CD4-positive, CD25-positive, alpha-beta regulatory T cell (primary cell): ENCODE measurements at regions not wholly inside any gene's neighbourhood (a gene's known extent, or its start where the extent isn't known, plus 50 kb on each side); places are given as distances from the start of the nearest gene placed in this dataset.

Source experiments
- ATAC-seq, 2 donors: fragments of 150-1000 bp; cut with Tn5 transposase; one replicate each; pipeline ENCODE4 v1.10.0; 2021; ENCODE audit warnings: low read depth in 2 of 2, moderate number of reproducible peaks in 2 of 2, moderate library complexity in 1 of 2
- DNase-seq, 3 donors: peaks; one replicate each; pipeline versions ENCODE4 v3.0.0 to v3.0.0-alpha.2; 2012 to 2022; ENCODE audit warnings: mixed read lengths in 1 of 3
- H3K27ac ChIP-seq: one replicate; pipeline ENCODE4 v1.7.0; 2013; ENCODE audit warnings: mild to moderate bottlenecking, low read length; ENCODE audit not compliant: insufficient read depth, poor library complexity, severe bottlenecking
- H3K27me3 ChIP-seq: one replicate; pipeline ENCODE4 v1.7.0; 2013; ENCODE audit warnings: low read length; ENCODE audit not compliant: control insufficient read depth, insufficient read depth
- H3K36me3 ChIP-seq: one replicate; pipeline ENCODE4 v1.7.0; 2013; ENCODE audit warnings: mild to moderate bottlenecking, low read length, moderate library complexity; ENCODE audit not compliant: control insufficient read depth, insufficient read depth
- H3K4me1 ChIP-seq: 2 replicates; pipeline ENCODE4 v1.7.0; 2013; ENCODE audit warnings: mild to moderate bottlenecking, low read length; ENCODE audit not compliant: insufficient read depth, control insufficient read depth, poor library complexity, severe bottlenecking
- H3K4me3 ChIP-seq: one replicate; pipeline ENCODE4 v1.7.0; 2013; ENCODE audit warnings: low read depth, mild to moderate bottlenecking, low read length, moderate library complexity
- H3K9me3 ChIP-seq, 2 experiments: 1 replicate in 1 of 2; 2 replicates in 1 of 2; pipeline ENCODE4 v1.7.0; 2013; ENCODE audit warnings: low read length in 2 of 2, mild to moderate bottlenecking in 1 of 2, moderate library complexity in 1 of 2; ENCODE audit not compliant: control insufficient read depth in 2 of 2
- H3K27ac Mint-ChIP-seq, 3 donors: one replicate each; pipeline ENCODE4 v1.8.0; 2020 to 2022; ENCODE audit warnings: mild to moderate bottlenecking in 3 of 3, mixed read lengths in 3 of 3, moderate library complexity in 2 of 3
- H3K27me3 Mint-ChIP-seq: one replicate; pipeline ENCODE4 v1.8.0; 2022; ENCODE audit warnings: mild to moderate bottlenecking, mixed read lengths
- H3K36me3 Mint-ChIP-seq: one replicate; pipeline ENCODE4 v1.8.0; 2020; ENCODE audit warnings: mixed read lengths
- H3K4me1 Mint-ChIP-seq, 4 donors: one replicate each; pipeline ENCODE4 v1.8.0; 2020 to 2022; ENCODE audit warnings: mixed read lengths in 4 of 4, mild to moderate bottlenecking in 1 of 4
- H3K4me3 Mint-ChIP-seq, 4 donors: one replicate each; pipeline ENCODE4 v1.8.0; 2020 to 2022; ENCODE audit warnings: mild to moderate bottlenecking in 4 of 4, mixed read lengths in 4 of 4, moderate library complexity in 3 of 4
- H3K9me3 Mint-ChIP-seq, 7 donors: one replicate each; pipeline ENCODE4 v1.8.0; 2020 to 2022; ENCODE audit warnings: mixed read lengths in 7 of 7, mild to moderate bottlenecking in 3 of 7, moderate library complexity in 2 of 7

DNA sequence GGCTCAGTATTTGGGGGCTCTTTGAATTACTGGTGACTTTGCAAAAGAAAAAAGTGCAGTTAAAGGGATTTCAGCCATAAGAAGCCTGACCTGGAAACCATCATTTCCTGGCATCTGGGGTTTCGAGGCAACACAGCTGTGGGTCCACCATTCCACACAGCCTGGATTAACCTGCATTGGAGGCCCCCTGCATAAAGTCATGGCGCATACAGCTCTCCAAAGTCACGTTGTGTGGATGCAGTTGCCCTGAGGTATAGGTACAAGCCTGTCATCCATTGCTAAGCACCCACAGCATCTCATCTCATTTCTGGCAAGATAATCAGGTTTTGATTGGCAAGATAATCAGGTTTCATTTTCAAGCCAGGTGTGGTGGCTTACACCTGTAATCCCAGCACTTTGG lies 54.5 kb upstream of the TAGAP start:
- Histone ChIP-seq H3K4me1 (peaks cover 38% of the 10 kb centered on the region), H3K36me3 (no peaks in the 10 kb centered on the region), H3K9me3 (no peaks in the 10 kb centered on the region), H3K27ac (peak overlapping the region; percentile 90), H3K4me3 (peak overlapping the region; percentile 55), H3K27me3 (no peaks in the 10 kb centered on the region)
- Mint-ChIP-seq H3K4me3 (peak overlapping the region in 3 of 4 donors; percentile 49 to 85 (median 78)), H3K27me3 (no peaks in the 10 kb centered on the region), H3K9me3 (peaks cover 0 to 1% (median 0%) of the 10 kb centered on the region in 7 donors), H3K27ac (peak overlapping the region; percentile 96 to 100 (median 98)), H3K36me3 (no peaks in the 10 kb centered on the region), H3K4me1 (peaks cover 6 to 80% (median 49%) of the 10 kb centered on the region in 4 donors)
- DNase-seq (no peak), ATAC-seq (no peak)

DNA sequence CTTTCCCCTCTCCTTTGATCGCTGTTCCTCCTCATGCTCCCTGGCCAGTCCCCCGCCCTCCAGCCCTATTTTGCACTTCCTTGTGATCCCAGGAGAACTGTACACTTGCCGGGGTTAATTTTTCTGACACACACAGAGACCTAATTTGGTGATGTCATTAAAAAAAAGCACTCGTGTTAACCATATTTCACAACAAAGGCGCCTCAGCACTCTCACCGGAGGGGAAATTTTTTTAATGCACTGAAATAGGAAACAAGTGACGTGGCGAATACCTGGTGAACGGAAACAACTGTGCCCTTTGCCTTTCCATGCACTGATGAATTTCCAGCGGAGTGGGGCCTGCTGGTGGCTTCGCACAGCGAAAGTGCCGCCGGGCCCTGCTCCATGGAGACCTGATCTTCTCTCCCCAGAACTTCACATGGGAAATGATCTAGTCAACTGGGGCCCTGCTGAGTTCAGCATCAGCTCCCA lies 53.9 kb upstream of the TAGAP start:
- peak overlapping the region; percentile 36 to 91 (median 82) for H3K4me3 Mint-ChIP-seq
- Histone ChIP-seq H3K9me3 (no peaks in the 10 kb centered on the region), H3K27ac (peak overlapping the region; percentile 90), H3K36me3 (no peaks in the 10 kb centered on the region), H3K4me3 (peak overlapping the region; percentile 55), H3K27me3 (no peaks in the 10 kb centered on the region), H3K4me1 (peaks cover 36% of the 10 kb centered on the region)
- H3K9me3 Mint-ChIP-seq, result peaks cover 0 to 1% (median 0%) of the 10 kb centered on the region in 7 donors
- DNase-seq (peak; percentile 62 to 84 (median 83)), ATAC-seq (peak; percentile 78 to 79)
- peaks cover 6 to 80% (median 47%) of the 10 kb centered on the region in 4 donors for H3K4me1 Mint-ChIP-seq
- H3K36me3 Mint-ChIP-seq, result no peaks in the 10 kb centered on the region
- peak overlapping the region; percentile 96 to 100 (median 98) for H3K27ac Mint-ChIP-seq
- H3K27me3 Mint-ChIP-seq, result no peaks in the 10 kb centered on the region

DNA sequence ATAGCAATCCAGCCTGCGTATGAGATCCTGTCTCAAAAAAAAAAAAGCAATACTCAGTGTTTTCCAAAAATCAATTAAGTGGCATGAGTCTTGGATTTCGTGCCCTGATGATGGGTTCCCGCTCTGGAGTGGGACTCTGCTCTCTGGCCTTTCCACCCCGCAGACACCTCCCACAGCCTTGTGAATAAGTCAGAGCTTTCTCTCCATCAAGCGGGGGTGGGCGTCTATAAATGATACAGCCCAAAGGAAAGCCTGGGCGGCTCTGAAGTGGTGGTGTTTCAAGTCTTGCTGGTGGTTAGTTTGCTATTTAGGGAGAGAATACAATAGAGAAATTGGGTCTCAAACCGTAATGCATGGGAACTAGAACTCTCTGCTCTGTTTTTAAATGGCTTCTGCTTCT lies 52.5 kb upstream of the TAGAP start:
- Histone ChIP-seq H3K4me1 (peaks cover 38% of the 10 kb centered on the region), H3K36me3 (no peaks in the 10 kb centered on the region), H3K27ac (peak overlapping the region; percentile 90), H3K9me3 (no peaks in the 10 kb centered on the region), H3K27me3 (no peaks in the 10 kb centered on the region), H3K4me3 (no peak overlapping the region)
- peak overlapping the region in 1 of 4 donors; percentile 22 for H3K4me3 Mint-ChIP-seq
- no peaks in the 10 kb centered on the region for H3K27me3 Mint-ChIP-seq
- H3K36me3 Mint-ChIP-seq, result no peaks in the 10 kb centered on the region
- DNase-seq (no peak), ATAC-seq (no peak)
- H3K27ac Mint-ChIP-seq, result peak overlapping the region; percentile 63 to 96 (median 84)
- peaks cover 0 to 1% (median 0%) of the 10 kb centered on the region in 7 donors for H3K9me3 Mint-ChIP-seq
- H3K4me1 Mint-ChIP-seq, result peaks cover 11 to 75% (median 39%) of the 10 kb centered on the region in 4 donors

DNA sequence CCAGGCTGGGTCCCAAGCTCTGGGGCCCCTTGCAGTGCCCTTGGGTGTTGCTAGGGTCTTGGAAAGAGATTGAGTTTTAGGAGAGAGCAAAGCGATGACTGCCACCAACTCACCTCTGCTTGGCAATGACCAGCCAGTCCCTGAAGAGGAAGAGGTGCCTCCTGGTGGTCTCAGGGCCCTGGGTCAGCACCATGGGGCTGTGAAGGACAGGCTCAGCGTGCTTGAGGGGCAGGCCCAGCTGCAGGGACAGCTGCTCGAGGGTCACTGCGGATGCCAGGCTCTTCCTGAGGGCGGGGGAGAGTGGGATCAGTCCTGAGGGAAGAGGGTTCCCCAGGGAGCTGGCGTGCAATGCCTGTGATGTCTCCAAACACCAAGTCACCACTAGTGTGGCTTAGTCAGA lies 50.8 kb upstream of the TAGAP start:
- DNase-seq (no peak), ATAC-seq (no peak)
- Histone ChIP-seq H3K27ac (no peak overlapping the region), H3K4me3 (no peak overlapping the region), H3K36me3 (no peaks in the 10 kb centered on the region), H3K9me3 (no peaks in the 10 kb centered on the region), H3K27me3 (no peaks in the 10 kb centered on the region), H3K4me1 (peaks cover 38% of the 10 kb centered on the region)
- H3K27ac Mint-ChIP-seq, result peak overlapping the region in 1 of 3 donors; percentile 87
- H3K9me3 Mint-ChIP-seq, result peaks cover 0 to 1% (median 0%) of the 10 kb centered on the region in 7 donors
- peaks cover 11 to 64% (median 42%) of the 10 kb centered on the region in 4 donors for H3K4me1 Mint-ChIP-seq
- H3K27me3 Mint-ChIP-seq, result no peaks in the 10 kb centered on the region
- H3K36me3 Mint-ChIP-seq, result no peaks in the 10 kb centered on the region
- H3K4me3 Mint-ChIP-seq, result peak overlapping the region in 1 of 4 donors; percentile 8

DNA sequence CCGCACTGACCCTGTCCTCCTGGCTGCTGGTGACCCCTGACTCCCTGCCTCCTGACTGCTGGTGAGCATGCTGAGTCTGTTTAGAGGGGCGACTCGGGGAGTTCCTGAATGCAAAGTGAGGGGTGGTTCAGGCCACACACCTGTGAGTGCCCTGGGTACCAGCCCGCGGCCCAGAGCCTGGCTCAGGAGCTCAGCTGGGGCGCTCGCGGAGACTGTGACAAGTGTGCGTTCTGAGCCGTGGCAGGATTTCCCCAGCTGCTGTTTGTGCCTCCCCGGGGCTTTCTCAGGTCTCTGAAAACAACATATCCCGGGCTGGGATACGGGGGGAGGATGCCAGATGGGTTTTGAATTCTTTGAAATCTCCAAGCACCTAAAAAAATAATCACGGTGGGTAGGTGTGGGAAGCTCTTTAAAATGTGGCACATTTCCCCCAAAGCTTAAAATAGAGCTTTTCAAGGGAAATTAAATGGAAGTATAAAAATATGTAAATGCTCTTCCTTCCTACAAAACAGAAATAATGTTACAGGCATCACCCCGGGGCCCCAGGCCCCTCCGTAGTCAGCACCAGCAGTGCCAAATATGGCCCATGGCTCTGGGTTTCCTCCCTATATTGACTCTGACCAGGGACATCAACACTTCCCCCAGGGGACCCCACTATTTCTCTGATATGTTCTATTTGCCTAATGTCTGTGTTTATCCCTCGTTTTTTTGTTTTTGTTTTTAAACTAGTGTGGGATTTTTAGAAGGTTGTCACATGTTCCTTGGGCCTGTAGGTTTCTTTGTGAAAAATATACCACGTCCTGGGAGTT lies 49.9 kb upstream of the TAGAP start:
- no peak overlapping the region for H3K27ac ChIP-seq
- H3K36me3 ChIP-seq, result no peaks in the 10 kb centered on the region
- H3K4me1 Mint-ChIP-seq, result peaks cover 11 to 55% (median 35%) of the 10 kb centered on the region in 4 donors
- peak overlapping the region in 3 of 4 donors; percentile 8 to 60 (median 48) for H3K4me3 Mint-ChIP-seq
- peak; percentile 38 to 48 for ATAC-seq
- H3K4me1 ChIP-seq, result peaks cover 35% of the 10 kb centered on the region
- H3K9me3 Mint-ChIP-seq, result no peaks in the 10 kb centered on the region
- H3K27me3 Mint-ChIP-seq, result no peaks in the 10 kb centered on the region
- H3K27ac Mint-ChIP-seq, result peak overlapping the region; percentile 83 to 94 (median 87)
- H3K9me3 ChIP-seq, result no peaks in the 10 kb centered on the region
- H3K4me3 ChIP-seq, result no peak overlapping the region
- H3K27me3 ChIP-seq, result no peaks in the 10 kb centered on the region
- peak in 1 of 3 donors; percentile 42 for DNase-seq
- no peaks in the 10 kb centered on the region for H3K36me3 Mint-ChIP-seq
